NCI-H1436 (cell line): ENCODE measurements at regions not wholly inside any gene's neighbourhood (a gene's known extent, or its start where the extent isn't known, plus 50 kb on each side); places are given as distances from the start of the nearest gene placed in this dataset.
"Not testable (repeated sequence)": the region's sequence is repeated elsewhere in the genome, so short reads cannot be mapped to it uniquely, and the experiment has no call there.

Source experiments
- DNase-seq: peaks from one replicate; lab custom pipeline; 2025; lab: John Stamatoyannopoulos, UW

DNA sequence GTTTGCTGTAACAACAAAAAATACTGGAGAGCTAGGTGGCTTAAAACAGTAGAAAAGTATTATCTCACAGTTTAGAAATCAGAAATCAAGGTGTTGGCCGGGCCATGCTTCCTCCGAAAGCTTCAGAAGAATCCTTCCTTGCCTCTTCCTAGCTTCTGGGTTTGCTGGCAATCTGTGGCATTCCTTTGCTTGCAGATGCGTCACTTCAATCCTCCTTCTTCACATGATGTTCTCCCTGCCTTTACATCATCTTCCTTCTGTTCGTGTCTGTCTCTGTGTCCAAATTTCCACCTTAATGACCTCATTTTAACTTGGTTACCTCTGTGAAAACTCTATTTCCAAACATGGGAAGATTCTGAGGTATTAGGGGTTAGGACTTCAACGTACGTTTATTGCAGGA lies 90.4 kb upstream of the CHD1 start:
- no peak for DNase-seq

DNA sequence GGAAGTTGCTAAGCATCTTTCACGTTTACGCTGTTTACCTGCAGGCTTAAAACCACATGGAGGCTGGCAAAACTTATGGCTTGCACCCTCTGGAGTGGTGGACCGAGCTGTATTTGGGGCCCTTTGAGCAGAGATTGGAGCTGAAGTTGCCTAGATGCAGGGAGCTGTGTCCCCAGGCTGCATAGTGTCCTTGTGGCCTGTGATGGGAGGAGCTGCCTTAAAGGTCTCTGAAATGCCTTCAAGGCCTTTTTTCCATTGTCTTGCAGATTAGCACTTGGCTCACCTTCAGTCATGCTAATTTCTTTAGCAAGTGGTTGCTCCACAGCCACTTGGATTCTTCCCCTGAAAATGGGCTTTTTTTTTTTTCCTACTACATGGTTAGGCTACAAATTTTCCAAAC lies 81.5 kb upstream of the CHD1 start:
- no peak for DNase-seq

DNA sequence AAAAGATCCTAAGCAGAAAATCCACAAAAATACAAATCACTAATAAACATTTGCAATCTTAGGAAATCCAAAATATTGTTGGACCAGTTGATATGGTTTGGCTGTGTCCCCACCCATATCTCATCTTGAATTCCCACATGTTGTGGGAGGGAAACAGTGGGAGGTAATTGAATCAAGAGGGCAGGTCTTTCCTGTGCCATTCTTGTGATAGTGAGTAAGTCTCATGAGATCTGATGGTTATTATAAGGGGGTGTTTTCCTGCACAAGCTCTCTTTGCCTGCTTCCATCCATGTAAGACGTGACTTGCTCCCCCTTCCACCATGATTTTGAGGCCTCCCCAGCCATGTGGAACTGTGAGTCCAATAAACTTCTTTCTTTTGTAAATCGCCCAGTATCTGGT lies 79.2 kb upstream of the CHD1 start:
- DNase-seq = not testable (repeated sequence)

DNA sequence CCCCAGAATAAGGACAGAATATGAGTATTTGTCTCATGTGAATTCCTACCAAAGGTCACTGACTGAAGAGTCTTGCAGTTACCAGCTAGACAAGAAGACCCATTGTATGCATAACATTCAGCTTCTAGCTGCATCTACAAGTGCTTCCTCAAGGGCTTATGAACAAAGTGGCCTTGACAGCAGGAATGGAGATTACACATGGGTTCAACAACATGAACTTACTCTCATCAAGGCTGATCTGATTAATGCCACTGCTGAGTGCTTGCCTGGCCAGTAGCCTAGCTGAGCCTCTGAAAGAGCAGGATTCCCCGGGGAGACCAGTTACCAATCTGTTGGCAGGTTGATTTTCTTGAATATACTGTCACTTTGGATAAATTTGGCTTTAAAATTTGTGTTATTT lies 76.7 kb upstream of the CHD1 start:
- DNase-seq = no peak

DNA sequence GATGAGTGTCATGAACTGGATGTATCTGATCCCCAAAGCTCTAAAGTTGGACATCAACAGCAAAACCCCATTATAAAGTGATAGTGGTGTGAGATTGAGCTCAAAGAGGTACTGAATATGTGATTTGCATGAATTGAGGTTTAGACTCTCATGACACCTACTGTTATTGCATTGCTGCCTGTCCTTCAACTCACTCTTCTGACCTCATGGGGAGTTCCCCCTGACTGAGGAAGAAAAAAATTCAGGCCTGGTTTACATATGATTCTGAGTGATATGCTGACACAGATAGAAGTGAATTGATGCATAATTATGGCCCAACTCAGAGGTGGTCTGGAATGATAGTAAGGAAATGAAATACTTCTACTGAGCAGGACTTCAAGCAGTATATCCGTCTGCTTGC lies 76.2 kb upstream of the CHD1 start:
- DNase-seq = no peak

DNA sequence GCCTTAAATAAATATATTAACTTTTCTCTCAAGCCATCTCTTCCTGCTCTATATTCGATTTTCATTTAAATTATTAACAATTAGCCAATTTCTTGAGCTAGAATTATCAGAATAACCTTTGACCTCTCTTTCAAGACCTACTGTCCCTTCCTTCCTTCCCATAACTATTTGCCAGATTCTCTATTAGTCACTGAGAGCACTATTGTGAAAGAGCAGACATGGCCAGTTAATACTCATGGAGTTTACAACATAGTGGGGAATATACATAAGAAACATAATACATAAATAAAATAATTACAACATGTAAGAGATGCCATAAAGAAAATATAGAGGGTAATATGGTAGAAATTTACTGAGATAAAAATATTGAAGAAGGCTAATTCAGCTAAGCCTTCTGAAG lies 72.1 kb upstream of the CHD1 start:
- no peak for DNase-seq

DNA sequence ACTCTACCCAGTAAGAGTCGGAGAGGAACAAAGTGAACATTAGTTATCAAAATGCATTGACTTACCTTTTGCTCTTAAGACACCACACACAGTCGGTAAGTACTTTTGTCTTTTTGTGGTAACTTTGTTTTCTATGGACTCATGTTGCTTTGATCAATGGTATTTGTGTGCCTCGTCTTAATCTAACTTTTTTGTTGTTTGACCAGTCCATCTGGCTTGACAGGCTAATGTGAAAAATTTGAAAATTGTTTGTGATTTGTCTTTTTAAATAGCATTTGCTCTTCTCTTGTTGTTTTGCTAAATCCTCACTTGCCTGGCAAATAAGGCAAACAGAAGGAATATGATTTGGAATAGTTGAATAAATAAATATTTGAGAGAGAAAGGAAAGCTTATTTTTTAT lies 71.4 kb upstream of the CHD1 start:
- DNase-seq = no peak

DNA sequence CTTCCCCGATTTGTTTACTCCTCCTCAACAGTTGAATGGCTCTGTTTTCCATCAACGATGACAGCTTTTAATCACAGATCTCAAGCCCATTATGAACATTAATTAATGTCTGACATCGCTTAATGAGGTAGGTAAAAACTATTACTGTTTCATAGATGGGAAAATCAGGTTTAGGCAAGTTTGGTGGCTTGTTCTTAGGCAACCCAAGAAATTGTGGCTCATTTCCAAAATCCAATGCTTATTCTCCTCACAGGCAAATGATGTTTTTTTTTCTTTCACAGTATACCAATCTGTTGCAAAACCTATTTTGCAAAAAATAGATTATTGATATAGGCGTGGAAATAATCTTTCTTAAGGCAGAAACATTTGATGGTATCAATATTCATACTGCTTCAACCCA lies 70.8 kb upstream of the CHD1 start:
- DNase-seq = no peak

DNA sequence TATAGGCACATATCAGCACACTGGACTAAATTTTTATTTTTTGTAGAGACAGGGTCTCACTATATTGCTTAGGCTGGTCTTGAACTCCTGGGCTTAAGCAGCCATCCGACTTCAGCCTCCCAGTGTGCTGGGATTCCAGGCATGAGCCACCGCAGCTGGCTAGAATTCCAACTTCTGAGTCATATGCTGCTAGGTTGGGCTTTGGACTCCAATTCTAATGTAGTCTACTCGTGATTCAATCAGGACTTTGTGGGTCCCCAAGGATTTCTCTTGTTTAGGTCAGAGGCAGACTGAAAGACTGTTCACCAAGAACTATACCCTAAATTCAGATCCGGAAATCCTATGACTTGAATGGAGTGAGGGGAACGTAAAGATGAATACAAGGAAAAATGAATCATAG lies 68.2 kb upstream of the CHD1 start:
- DNase-seq = no peak

DNA sequence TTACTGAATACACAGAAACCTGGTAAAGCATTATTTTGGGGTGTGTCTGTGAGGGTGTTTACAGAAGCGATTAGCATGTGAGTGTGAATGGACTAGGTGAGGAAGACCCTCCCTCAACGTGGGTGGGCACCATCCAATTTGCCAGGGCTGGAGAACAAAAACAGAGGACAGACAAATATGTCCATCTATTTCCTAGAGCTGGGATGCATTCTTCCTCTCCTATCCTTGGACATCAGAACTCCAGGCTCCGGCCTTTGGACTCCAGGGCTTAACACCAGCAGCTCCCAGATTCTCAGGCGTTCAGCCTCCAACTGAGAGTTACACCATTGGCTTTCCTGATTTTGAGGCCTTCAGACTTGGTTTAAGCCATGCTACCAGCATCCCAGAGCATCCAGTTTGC lies 65.8 kb upstream of the CHD1 start:
- no peak for DNase-seq

DNA sequence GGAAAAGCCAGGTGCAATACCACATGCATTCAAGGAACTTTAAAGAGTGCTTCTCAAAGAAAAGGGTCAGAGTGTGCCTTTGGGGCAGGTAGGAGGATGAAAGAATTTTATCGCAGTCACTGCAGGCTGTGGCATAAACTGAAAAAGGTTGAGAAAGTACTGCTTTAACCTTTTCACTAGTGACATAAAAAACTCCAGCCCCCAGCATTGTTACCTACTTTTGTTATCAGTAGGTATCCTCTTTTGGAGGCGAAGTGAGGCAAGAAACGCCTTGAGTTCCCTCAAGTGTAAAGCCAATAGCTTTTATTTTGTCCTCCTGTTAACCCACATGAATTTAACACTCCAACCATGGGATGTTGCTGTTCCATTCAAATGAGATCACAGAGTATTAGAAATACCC lies 64.7 kb upstream of the CHD1 start:
- no peak for DNase-seq

DNA sequence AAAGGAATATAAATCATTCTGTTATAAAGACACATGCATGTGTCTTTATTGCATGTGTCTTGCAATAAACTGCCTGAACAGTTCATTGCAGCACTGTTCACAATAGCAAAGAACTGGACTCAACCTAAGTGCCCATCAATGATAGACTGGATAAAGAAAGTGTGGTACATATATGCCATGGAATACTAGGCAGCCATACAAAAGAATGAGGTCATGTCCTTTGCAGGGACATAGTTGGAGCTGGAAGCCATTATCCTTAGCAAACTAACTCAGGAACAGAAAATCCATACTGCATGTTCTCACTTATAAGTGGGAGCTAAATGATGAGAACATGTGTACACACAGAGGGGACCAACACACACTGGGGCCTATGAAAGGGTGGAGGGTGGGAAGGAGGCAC lies 63.7 kb upstream of the CHD1 start:
- no peak for DNase-seq

DNA sequence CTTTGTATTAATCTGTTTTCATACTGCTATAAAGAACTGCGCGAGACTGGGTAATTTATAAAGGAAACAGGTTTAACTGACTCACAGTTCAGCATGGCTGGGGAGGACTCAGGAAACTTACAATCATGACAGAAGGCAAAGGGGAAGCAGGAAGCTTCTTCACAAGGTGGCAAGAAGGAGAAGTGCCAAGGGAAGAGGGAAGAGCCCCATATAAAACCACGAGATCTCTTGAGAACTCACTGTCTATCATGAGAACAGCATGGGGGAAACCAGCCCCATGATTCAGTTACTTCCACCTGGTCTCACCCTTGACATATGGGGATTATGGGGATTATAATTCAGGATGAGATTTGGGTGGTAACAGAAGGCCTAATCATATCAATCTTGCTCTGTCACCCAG lies 60.9 kb upstream of the CHD1 start:
- DNase-seq = no peak

DNA sequence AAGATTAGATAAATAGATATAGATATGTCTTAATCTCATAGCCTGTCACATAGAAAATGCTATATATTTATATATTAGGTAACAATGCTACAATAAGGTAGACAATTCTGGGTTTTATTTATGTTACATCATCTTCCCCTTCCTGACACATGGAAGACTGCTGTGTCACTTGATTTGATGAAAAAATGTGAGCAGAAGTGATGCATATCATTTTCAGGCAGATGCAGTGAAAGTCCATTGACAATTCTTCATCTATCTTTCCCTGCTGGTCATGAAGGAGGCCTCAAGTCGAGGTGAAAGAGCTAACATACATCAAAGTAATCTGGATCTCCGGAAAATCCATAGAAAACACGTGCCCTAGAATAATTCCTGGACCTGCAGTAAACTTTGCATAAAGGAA lies 57.8 kb upstream of the CHD1 start:
- no peak for DNase-seq

DNA sequence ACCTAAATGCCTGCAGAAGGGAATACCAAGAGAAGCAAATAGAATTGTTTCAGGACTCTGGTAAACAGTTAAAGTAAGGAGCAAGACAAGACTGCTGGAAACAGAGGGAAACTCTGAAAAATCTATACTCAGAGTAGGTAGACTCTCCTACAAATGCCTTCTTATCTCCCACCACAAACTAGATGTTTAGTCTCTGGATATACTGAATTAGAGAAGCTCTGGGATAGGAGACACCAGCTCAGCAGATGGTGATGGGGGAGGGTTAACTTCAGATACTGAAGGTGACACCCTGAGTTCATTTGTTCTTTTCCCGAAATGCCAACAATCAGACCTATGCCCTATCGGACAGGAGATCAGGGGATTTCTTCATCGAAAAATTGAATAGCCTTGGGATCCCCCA lies 54.1 kb upstream of the CHD1 start:
- no peak for DNase-seq
